Lung microvascular endothelial cell (primary cell): ENCODE measurements at regions not wholly inside any gene's neighbourhood (a gene's known extent, or its start where the extent isn't known, plus 50 kb on each side); places are given as distances from the start of the nearest gene placed in this dataset.

Experiments
- DNase-seq, 2 donors: peaks; one replicate each; pipeline versions ENCODE4 v3.0.0 to v3.0.0-alpha.2; 2010; ENCODE audit warnings: low read depth in 2 of 2

DNA sequence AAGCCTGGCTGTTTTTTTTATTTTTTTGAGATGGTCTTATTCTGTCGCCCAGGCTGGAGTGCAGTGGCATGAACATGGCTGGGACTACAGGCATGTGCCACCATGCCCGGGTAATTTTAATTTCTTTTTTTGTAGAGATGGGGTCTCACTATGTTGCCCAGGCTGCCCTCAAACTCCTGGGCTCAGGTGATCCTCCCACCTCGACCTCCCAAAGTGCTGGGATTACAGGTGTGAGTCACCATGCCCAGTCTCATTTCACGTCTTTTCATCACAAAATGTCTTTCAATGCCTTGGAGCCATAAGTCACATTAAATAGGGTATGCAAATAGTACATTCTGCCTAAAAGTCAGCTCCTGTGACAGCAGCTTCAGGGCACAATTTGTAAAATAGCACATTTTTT lies 52.8 kb downstream of the SOX2 start:
- no peak for DNase-seq

DNA sequence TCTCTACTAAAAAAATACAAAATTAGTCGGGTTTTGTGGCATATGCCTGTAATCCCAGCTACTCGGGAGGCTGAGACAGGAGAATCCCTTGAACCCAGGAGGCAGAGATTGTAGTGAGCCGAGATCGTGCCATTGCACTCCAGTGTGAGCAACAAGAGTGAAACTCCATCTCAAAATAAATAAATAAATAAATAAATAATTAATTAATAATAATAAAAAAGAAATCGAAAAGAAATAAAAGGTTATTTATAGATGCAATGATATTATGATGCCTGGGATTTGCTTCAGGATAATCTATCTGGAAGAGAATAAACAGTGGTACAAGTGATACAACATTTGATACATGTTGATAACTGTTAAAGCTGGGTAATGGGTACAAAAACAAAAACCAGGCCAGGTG lies 58.6 kb downstream of the SOX2 start:
- no peak for DNase-seq

DNA sequence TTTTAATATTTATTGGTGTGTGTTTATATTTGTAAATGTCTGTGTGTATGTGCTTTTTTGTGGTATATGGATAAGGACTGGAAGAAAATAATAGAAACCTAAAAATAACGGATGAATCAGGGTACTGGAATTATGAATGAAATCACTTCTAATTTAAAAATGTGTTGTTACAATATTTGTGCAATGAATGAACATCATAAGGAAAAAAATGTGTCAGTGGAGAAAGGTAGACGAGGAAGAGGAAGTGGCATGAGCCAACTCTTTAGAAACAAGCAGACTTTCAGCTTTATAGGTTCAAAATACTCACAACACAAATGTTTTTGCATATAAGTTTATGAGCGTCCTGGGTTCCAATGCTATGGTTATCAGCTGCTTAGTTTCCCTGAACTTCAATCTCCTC lies 59.4 kb downstream of the SOX2 start:
- no peak for DNase-seq

DNA sequence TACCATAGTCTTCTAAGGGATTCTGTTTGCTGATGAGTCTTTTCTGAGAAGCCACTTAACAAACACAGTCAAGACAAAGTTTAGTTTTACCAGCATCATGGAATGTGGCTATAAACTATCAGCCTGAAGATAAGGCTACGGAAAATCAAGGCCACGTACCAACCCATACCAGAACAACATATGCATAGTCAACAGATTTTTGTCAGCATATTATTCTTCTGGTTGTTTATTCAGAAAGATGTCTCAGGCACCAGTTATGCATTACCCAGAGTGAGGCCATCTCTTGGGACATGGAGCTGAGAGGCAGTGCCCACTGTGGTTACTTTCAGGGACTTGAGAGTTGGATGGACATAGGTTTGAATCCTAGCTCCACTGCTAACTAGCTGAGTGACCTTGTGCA lies 60.4 kb downstream of the SOX2 start:
- no peak for DNase-seq

DNA sequence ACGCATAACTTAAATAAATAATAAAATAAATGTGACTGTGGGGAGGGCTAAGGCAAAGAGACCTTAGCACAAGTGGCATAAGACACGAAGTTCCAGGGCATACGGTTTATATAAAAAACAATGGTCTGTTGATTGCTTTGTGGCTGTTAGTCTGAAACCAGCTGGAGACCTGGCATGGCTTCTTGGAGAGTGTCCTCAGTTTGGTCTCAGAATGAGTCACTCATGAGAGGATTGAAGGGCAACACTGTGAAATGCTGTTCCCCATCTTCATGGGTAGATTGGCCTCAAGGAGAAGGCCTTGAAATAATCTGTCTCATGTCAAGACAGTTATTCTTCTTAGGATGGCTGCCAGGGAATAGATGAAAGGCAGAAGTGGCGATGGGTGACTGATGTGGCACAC lies 62.2 kb downstream of the SOX2 start:
- no peak for DNase-seq

DNA sequence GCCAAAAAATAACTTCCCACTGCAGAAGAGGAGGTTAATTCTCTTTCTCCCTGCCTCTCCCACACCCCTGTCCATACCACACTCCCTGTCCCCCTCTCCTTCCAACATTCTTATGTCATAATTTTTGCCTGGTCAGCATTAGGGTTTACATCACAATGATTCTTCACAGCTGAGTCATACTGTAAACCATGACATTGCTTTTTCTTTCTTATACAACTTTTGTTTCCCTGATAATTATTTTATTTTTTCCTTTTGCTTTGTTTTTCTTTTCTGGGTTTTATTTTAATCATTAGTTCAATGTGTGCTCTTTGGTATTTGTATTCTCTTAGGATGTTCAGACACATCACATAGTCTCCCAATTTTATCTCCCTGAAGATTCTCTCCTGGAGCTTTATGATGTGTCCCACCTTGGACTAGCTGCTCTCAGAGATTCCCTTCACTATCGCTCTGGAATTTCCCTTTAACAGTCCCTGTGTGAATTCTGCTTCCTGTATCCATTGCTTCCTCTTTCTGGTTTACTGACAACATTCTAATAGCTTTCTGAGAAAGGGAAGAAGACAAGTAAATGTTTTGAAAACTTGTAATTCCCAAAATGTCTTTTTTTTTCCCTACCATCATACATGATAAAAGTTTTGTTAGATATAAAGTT lies 70.7 kb downstream of the SOX2 start:
- peak; percentile 12 to 44 for DNase-seq

DNA sequence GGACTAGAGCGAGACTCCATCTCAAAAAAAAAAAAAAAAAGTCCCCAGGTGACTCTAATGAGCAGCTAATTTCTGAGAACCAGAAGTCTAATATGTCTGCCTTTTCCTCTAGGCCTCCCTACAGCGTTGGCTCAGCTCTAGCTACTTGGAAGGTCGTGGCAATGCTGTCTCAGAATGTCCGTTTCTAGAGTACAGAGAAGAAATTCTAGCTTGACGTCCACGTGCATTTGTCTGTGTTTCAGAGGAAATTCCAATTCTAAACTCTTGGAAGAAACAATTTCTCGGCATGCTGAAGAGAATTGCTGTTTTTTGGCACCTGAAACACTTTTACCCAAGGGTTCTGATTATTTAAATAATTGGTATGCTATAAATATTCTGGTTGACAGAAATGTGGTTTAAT lies 78.8 kb downstream of the SOX2 start:
- no peak for DNase-seq

DNA sequence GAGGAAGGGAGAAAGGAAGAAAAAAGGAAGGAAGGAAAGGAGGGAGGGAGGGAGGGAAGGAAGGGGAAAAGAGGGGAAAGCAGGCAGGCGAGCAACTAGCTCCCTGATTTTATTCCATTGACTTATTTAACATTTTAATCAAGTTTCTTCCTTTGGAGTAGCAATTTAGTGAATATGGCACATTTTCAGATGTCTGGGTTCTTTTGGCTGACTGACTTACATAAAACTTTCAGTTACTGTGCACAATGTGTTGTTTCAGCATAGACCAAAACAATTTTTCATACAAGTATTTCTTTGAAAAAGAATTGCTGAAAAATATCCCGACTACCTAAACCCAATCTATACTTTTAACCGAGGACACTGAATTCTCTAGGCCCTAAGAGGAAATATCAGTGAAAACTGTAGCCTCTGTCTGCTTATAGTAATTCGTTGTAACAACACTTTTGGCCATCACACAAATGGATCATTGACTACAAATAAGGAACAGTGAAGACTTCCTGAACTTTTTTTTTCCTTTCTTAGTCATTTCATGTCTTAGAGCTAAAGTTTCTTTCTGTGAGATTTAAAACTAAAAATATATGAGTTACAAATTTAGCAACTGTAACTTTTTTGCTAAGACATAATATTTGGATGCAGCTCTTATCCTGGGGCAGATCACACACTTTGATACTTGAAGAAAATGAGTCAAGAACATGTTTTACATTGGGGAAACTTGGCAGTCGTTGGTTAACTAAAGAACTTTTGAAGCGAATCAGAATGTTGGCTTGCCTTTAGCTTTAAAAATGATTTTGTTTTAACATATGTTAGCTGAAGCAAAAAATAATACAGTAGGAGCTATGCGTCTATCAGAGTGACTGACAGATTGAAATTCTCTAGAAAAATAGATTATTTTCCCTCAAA lies 79.6 kb downstream of the SOX2 start:
- DNase-seq, result no peak

DNA sequence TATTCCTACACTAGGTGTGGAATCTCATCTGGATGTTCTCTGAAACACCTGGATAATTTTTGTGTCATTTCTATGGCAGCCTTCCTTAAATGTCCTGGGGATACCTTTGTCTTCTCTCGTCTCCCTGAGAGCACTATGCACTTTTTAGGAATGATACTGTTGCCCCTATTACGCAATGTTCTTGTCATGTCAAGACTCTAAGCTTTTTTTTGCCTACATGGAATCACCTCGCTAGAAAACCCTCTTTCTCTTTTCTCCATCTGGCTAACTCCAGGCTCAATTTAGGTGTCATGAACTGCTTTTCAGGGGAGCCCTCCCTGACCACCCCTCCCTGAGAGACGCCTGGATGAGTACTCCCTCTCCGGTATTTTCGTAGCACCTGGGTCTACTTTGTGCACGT lies 81.3 kb downstream of the SOX2 start:
- no peak for DNase-seq

DNA sequence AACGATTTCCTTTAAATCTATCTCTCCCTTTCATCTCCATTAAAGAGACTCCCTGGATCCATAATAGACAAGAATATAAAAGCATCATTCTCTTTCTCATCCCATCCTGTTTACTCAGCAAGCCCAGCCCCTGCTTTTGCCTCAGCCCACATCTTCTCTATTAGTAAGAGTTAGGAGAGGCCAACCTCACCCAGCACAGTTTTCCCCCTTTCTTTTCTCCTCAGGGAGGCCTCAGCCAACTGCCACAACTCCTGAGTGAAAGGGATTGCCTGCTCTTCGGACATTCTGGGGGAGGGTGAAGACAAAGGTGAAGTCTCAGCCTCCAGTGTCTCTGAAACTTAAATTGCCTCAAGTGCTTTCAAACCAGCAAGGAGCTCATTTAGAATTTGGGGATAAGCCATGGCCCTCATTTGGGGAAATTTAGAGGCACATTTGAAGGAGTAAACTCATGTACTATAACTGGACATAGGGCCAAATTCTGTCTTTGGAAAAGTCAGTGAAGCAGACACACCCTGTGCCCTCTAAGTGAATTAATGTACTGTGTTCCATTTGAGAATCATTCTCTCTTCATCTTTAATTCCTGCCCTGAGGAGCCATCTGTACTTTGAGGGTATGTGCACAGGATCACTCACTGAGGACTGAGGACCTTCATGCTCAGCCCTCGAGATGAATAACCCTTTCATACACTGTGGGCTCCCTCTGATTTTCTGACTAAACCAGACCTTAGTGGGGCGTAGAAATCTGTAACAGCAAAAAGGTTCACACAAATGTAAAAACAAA lies 82.5 kb downstream of the SOX2 start:
- no peak for DNase-seq

DNA sequence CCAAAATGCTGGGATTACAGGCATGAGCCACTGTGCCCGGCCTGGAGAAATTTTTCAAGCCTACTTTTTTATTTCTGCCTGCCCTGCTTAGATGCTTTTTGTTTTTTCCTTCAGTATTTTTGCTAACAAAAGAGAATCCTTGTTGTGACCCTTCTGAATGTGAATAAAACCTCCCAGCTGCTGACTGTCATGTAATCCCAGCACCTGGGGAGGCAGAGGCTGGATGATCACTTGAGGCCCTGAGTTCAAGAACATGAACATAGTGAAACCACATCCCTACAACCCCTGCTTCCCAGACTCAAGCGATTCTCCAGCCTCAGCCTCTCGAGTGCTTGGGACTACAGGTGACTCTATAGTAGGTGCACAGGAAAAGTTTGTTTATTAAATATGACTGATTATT lies 84.9 kb downstream of the SOX2 start:
- no peak for DNase-seq

DNA sequence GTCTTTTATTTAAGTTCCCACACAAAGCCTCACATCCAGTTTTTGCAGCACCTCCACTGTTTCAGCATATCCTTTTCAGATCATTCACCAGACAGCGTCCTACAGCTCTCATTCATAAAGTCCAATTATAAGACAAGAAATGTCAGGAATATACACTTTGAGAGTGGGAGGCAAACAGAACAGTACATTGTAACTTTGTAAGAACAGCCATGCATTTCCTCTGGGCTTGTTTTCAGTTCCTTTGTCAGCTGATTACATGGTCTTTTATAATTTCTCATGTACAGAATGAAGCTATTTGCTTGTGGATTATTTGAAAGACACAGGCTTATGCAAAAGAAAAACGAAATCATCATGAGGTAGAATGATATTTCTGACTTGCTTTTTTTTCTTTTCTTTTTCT lies 85.7 kb downstream of the SOX2 start:
- DNase-seq, result no peak

DNA sequence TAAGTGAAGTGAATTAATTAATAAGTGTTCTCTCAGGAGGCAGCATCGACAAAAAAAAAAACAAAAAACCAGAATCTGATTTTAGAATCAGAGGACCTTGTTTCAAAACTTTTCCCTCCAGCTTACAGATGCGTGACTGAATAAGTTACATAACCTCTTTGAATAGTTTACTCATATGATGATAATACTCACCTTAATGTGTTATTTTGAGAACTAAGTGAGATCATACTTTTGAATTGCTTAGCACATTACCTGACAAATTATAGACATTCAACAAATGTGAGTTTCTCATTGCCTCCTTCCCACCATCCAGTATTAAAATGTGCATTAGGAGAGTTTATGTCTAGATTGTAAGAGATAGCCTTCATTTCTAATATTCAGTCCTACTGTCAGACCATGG lies 94.0 kb downstream of the SOX2 start:
- DNase-seq, result no peak

DNA sequence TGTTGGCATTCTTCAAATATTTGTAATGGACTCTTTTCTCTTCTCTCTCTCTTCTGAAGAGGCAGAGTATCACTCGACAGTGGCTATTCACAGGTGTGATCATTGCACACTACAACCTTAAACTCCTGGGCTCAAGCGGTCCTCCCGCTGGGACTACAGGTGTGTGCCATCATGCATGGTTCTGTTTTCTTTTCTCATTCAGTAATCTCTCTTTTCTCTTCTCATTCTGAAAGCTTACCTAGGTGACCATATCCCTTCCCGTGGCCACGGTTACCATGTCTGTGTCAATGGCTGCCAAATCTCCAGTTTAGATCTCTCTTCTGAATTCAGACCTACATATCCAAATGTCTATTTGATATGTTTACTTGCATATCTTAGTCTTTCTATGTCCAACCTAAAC lies 96.3 kb downstream of the SOX2 start:
- no peak for DNase-seq

DNA sequence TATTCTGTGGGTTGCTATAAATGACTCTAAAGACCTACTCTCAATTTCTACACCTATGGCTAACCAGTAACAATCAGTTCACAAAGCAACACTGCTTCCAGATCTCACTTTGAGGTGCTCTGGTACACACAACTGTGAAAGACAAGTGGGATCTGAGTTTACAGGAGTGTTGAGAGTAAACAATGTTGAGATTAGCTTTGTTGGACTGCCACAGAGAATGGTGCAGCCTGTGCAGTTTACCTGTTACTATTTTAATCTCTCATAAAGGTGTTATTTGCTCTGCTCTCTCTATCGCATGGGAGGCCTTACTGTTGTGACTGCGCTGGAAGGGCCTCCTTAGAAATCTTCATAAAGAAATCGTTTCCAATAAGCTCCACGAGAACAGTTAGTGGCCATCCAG lies 112.0 kb downstream of the SOX2 start:
- DNase-seq, result no peak

DNA sequence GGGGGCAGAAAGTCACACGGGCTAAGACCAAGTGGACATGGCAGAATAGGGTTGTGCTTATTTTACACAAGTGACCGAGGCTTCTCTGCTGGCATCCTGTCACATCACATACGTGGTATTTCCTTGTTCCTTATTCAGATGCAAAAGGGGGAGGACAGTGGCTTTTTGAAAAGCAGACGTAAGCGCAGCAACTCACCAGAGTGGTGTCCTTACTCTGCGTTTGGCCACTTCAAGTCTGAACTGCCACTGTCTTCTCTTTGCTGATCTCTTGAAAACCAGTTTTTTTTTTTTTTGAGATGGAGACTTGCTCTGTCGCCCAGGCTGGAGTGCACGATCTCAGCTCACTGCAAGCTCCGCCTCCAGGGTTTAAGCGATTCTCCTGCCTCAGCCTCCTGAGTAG lies 113.2 kb downstream of the SOX2 start:
- DNase-seq, result no peak

DNA sequence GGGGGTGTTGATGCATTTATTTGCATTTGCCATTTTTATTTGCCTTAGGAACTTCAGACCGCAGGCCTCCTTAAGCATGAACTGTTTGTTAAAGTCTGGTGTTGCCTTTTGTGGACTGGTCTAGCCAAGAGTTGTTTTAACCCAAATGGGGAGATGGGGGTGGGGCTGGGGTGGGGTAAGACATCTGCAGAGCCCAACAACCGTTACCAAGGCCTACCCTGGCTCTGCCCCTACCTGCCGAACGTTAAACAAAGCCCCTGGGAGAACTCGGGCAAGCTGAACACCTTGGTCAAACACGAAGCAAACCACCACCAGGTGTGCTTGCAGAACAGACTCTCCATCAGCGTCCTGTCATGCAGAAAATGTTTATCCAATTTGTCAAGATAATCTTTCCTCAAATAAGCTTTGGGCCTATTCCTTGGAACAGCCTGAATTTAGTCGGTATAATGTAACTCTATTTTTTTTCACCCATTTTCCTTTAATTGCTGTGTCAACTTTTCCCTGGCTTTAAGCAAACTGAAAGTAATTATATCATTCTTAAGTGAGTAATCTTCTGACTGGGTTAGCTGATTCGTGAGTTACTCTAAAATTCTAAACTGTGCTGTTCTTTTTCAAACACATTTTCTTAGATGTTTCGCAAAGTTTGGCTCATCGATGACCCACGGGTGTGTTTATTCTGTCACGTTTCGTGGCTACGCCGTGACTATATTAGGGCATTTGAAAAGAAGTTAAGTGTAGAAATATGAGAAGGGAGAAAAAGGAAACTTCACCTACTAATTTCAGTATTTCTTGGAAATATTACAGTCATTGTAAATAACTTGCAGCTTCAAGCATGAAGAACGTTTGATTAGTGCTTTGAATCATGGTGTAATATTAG lies 127.6 kb downstream of the SOX2 start:
- no peak for DNase-seq

DNA sequence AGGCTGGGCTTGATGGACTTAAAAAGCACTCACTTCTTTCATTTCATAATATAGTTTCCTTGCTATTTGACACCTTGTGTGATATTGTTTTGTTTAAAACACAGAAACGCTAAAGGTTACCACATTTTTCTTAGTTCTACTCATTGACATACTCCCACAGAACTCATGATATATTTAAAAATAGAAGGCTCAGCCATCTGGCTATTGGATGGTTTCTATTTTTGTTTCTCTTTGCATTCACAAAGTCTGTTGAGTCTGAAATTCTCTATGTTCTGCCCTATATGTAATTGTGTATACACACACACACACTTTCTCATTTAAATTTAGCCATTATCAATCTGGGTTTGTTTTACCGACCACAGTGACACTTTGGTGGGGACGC lies 128.2 kb downstream of the SOX2 start:
- DNase-seq, result no peak

DNA sequence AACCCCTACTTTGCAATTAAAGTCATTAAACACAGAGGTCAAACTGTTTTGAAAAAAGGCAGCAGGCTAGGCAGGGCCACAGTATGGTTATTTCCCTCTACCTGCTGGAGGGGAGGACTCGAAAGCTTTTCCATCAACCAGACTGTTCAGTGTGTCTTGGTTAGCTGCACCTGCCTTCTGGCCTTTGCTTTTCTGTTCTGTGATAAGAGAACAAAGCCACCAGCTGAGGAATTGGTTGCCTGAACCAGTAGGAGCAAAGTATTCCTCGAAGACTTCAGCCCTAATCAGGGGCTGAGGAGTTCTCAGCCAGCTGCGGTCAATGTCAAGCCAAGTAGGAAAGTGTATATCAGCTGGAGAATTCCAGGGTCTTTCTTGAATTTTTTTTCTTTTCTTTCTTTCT lies 132.5 kb downstream of the SOX2 start:
- no peak for DNase-seq

DNA sequence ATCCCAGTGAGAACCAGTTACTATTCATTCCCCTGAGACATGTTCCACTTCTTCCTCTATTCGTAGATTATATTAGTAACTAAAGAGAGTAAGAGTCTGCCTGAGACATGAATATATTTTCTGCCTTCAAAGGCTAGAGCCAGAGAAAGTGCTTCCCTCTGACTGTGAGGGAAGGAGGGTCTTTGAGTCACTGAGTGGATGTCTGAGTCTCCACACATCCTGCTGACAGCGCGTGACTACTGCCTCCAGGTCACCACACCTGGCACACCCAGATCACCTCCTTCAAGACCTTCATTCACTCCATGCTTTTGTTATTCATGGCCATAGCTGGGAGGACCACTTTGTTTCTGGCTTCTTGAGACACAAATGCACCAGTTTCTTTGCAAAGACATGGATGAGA lies 135.6 kb downstream of the SOX2 start:
- no peak for DNase-seq

DNA sequence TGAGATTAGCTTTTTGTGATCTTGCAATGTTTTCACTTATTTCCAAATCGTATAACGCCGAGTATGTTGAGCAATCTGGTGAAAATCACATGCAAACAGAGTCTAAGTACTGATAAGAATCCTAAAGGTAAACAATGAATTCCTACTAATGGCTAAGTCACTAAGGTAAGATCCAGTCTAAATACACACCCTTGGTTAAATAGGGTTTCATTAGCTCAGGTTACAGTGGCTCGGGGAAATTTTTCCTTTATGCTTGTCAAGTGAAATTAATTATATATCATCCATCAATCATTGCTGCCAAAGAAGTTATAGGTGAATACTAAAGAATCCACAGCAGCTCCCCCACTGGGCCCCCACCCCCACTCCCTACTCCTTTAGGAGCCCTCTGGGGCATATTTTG lies 139.3 kb downstream of the SOX2 start:
- DNase-seq, result no peak

DNA sequence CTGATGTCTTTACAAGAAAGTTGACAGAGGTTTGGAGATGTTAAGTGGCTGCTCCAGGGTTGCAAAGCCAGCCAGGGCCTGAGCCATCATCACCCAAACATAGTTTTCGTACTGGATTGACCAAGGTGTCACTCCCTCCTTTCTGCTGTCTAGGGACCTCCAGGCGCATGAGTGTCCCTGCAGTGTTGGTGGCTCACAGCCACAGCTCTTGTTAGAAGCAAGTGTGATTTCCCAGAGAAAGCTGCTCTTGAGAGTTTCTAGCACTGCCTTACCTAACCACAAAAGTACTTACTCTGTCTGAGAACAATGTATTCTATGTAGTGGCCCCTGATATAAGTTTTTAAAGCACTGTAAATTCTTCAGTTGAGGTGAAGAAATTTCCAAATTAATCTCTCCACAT lies 144.1 kb downstream of the SOX2 start:
- no peak for DNase-seq
